ENCODE measurements at regions not wholly inside any gene's neighbourhood (a gene's known extent, or its start where the extent isn't known, plus 50 kb on each side); places are given as distances from the start of the nearest gene placed in this dataset.

- no peak for DNase-seq
These were observed 412.4 kb upstream of the MKI67 start for GRCh38 chr10:128538671-128539070.

DNA sequence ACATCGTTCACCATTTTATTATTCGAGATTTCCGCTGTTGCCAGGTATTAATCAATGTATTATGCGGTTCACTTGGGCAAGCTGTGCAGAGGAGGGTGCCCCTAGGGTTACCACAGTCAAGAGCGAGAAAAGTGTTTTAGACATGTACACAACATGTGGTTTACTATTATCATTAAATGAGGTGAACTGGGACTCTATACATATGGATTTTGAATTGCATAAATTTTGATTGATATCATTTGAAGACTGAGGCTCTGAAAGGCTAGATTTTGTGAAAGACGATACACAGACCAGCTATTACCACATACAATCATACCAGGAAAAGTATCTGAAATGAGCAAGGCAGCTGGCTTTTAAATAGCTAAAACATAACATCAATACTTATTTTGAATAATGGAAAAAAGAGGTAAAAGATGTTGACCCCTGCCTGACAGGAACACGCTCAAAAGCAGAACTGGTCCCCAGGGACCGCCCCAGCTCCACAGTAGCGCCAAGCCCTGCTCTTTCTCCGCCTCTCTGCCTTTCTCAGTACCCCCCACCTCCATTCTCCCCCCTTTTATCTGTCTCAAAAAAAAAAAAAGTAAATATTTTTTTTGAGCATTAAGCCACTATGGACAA lies 413.4 kb upstream of the MKI67 start:
- no peak for DNase-seq

GRCh38 chr10:128540128-128540762 lies 414.0 kb upstream of the MKI67 start:
- no peak for DNase-seq

DNA sequence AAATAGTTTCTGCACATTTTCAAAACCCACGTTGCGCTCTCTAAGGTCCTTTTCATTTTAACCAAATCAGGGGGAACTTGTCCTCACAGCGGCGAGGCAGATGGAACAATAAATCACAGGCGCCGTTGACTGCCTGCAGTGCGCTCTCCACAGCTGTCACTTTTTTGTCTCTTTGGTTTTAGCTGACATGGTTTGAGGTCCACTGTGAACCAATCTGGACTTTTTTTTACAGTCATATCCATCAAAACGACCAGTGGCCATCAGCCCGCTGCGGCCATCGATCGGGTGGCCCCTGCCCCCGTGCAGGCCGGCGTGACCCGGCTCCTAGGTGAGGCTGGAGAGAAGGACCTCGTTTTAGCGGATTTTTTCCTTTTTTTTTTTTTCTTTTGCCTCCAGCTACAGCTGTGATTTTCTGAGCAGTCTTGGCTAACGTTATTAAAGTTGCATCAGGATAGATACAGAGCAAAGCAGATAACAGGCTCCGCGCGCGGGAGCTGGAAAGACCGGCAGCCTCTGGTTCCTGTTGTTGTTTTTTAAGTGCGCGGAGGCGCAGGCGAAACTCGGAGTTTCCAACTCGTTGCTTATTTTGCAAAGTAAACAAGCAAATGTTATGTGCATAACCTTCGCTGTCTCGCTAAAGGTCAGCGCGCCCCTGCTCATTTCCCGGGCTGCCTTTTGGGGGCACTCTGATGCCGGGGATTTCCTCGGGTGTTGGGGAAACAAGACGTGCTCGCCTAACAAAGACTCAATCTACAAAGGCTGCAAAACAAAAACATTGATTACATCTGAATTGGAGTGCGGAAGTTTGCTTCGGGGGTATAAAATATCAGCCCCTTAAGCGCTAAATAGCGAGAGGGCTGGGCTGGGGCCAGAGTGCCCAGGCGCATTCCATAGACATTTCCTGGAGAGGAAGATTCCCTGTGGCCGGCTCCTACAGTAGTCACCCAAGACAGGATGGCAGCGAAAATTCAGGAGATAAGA lies 414.8 kb upstream of the MKI67 start:
- no peak for DNase-seq

DNA sequence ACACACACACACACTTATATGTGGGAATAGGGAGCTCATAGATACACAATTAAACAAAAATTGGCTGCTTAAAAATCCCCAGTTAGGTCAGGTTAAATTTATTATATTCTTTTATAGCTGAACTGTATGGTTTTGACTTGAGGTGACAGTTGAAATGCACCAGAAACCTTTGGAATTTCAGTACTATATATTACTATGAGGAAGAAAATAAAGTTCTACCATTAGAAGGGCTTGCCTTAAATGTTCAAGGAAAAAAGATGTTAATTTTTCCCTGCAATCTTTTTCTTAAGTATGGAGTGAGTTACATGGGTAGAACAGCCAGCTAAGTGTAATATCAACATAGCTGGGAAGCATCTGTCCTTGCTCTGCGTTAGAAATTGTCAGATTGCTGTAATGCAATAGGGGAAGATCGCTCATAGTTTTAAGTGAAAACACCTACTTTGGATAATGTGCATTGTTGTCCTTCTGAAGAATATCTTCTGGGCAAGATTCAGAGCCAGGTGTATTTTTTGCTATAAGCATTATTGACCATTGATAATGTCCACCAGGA lies 415.8 kb upstream of the MKI67 start:
- no peak for DNase-seq

DNA sequence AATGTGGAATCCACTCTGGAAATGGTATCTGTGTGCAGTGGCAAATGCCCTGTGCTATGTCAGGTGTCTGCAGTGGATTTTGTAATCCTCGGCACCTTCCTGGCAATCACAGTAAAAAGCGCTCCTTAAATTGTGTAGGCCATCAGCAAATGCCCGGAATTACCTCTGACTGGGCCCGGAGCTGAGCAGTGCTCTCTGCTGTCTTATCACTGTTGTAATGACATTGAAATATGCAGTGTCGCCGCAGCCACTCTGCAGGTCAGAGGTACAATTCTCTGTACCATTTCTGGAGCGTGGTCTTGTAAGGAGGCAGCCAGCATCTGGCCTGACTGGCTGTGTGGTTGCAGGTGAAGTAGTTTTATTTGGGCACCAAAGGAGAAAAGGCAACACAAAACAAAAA lies 416.4 kb upstream of the MKI67 start:
- no peak for DNase-seq

GRCh38 chr10:128543151-128543550 lies 416.9 kb upstream of the MKI67 start:
- no peak for DNase-seq

- DNase-seq, result no peak
These were observed 419.0 kb upstream of the MKI67 start for GRCh38 chr10:128545216-128545615.

- DNase-seq, result no peak
These were observed 420.5 kb upstream of the MKI67 start for GRCh38 chr10:128546651-128547165.

DNA sequence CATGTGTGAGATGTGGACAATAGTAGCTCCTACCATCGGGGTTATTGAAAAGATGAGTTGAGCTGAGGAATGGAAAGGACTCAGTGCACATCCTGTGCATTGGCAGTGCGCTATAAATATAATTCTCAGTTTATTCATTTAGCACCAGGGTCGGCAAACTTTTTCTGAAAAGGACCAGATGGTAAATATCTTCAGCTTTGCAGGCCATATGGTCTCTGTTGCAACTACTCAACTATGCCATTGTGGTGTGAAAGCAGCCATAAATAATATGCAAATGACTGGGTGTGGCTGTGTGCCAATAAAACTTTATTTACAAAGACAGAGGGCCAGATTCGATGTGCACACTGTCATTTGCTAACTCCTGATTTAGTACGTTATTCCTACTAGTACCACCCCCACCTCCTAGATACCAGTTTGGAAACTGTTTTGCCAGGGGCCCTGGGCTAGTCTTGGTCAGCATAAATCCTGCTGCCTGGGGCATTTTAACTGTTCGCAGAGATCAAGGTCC lies 422.9 kb upstream of the MKI67 start:
- no peak for DNase-seq

DNA sequence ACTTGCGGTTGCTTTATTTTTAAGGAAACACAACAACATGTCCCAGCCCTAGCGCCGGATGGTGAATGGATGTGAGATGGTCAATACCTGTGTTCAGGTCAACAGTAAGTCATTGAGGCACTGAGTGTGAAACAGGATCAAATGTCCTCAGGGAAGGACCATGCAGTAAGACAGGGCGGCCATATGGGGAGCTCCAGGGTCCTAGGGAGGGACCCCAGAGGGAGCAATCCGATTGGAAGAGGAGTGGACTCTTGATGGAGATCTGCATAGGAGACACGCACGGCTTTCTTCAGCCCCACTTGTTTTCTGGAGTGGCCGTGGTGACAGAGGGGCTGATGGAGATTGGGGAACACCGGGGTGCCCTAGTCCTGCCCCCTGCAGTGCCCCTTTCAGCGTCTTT lies 423.8 kb upstream of the MKI67 start:
- no peak for DNase-seq

- DNase-seq, result no peak
These were observed 425.3 kb upstream of the MKI67 start for GRCh38 chr10:128551475-128551874.

DNA sequence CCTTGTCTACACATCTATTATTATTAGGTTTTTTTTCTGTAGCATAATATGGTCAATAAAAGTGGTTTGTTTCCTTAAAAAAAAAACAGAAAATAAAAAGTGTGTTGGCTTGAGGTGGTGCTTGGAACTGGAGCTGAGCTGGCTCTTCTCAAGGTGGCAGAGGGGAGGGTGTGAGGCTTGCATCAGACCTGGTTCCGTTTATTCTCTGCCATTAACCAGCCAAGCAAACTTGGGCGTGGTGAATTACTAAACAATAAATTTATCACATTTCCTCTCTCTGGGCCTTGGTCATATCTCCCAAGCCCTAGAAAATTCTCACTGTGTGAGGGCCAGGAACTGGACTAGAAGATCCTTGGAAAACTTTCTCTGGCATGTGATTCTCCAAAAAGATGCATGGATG lies 427.5 kb upstream of the MKI67 start:
- DNase-seq, result no peak

GRCh38 chr10:128556182-128557110 lies 430.2 kb upstream of the MKI67 start:
- DNase-seq, result no peak

DNA sequence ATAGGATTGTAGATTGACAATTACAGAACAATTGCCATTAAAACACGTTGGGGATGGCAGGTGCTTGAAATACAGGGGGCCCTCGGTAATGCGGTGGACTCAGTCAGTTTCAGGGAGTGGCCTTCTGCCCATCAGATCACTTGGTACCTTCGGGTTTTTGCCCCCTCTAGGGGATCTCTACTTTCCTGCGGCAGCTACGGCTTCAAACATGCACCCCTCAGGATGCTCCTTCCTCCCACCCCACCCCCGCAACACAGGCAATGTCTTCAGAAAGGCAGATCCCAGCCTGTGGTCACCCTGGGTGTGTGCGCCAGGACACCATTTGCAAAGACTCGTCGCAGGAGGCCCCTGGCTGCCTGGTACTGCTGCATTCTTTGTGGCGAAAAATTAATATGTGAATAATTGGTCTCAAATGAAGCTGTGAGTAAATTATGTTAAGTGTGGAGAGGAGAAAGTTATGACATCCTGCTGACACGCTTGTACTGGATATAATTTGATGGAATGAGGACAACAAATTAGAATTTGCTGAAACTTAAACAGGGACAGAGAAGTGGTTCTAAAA lies 431.0 kb upstream of the MKI67 start:
- no peak for DNase-seq

DNA sequence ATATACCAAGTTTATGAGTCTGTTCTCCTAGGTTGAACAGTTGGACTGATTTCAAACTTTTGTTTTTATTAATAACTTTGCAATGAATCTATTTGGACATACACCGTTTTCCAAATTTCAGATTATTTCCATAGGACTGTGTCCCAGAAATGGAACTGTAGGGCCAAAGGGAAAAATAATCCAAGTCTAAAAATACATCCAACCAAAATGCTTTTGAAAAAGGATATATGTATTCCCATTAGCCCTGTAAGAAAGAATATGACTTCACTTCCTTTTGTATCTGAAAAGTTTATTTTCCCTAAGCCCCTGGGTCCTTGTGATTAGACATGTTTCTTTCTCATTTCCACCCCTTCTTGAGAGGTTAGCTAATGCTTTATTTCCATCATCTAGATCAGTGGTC lies 434.2 kb upstream of the MKI67 start:
- no peak for DNase-seq

DNA sequence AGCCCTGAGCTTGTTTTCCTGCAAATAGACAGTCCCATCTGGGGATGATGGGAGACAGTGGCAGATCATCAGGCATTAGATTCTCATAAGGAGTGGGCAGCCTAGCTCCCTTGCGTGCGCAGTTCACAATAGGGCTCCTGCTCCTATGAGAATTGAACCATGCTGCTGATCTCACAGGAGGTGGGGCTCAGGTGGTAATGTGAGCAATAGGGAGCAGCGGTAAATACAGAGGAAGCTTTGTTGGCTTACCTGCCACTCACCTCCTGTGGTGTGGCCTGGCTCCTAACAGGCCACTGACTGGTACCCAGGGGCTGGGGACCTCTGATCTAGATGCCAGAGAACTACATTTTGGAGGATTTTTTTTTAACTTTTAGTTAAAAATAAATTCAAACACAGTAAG lies 434.8 kb upstream of the MKI67 start:
- no peak for DNase-seq

DNA sequence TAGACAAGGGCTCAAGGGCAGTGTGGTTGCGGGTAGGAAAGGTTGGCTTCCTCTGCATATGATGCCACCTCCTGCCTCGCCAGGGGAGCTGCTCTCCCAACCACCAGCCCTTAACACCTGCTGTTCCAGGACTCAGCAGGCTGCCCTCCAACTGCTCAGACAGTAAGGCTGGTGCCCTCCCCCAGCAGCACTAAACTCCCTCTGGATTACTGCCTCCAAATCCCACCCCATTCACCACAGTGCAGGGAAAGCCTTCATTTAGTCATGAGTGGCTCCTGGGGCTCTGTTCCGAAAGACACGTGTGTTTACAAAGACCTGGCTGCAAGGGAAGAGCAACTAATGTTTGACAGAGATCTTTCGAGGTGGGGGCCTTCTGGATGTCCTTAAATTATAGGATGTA lies 437.2 kb upstream of the MKI67 start:
- no peak for DNase-seq

DNA sequence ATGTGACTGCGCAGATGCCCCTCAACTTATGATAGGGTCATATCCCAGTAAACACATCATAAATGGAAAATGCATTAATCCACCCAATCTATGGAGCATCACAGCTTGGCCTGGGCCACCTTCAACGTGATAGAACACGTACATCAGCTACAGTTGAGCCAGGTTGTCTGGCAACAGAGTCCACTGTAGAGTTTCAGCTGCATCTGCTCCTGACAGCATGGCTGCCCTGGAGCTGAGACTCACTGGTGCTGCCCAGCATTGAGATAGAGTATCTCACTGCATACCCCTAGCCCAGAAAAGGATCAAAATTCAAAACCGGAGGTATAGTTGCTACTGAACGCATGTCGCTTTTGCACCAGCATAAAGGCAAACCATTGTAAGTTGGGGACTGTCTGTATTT lies 437.7 kb upstream of the MKI67 start:
- no peak for DNase-seq

GRCh38 chr10:128566361-128566968 lies 440.2 kb upstream of the MKI67 start:
- no peak for DNase-seq

GRCh38 chr10:128567551-128567950 lies 441.3 kb upstream of the MKI67 start:
- no peak for DNase-seq
